HG03175 (cell line): ENCODE measurements at regions not wholly inside any gene's neighbourhood (a gene's known extent, or its start where the extent isn't known, plus 50 kb on each side); places are given as distances from the start of the nearest gene placed in this dataset.
"Not testable (repeated sequence)": the region's sequence is repeated elsewhere in the genome, so short reads cannot be mapped to it uniquely, and the experiment has no call there.

Source experiments
- ATAC-seq: cut with Tn5 transposase; IDR thresholded peaks from one replicate; pipeline ENCODE4 v1.9.1; 2021; ENCODE audit warnings: mild to moderate bottlenecking, moderate library complexity; ENCODE audit not compliant: unreplicated experiment

DNA sequence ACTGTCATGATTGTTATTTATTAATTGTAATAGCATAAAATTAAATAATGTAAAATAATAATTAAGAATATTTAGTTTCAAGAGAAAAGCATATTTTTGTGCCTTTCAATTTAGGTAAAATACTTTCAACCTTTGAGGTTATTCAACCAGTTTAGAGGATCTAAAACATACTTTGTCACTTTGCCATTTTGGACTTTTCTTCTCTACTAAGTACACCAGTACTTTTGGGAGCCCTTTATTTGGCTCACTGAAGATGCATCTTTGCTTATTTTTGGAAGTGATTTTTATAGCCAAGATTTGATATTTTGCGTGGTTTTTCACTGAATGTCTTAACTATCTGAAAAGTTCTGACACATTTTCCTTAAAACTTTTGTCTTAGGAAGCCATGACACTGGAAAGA, 860.5 kb downstream of the SORCS1 start:
- no peak for ATAC-seq

DNA sequence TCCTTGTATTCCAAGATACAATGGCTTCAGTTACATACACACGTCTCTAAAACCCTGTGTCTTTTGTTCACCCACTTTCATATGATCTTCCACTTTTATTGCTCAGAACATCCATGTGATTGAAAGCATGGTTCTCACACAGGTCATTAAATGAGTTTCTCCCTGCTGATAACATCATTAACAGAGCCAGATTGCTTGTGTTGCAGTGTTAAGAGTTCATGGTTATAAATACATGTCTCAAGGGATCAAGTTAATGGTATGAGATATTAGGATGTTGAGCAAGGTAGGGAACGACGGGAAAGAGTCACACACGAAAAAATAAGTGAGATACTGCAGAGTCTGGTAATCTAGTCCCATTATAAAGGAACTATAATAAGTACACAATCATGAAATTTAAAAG, 861.5 kb downstream of the SORCS1 start:
- no peak for ATAC-seq

DNA sequence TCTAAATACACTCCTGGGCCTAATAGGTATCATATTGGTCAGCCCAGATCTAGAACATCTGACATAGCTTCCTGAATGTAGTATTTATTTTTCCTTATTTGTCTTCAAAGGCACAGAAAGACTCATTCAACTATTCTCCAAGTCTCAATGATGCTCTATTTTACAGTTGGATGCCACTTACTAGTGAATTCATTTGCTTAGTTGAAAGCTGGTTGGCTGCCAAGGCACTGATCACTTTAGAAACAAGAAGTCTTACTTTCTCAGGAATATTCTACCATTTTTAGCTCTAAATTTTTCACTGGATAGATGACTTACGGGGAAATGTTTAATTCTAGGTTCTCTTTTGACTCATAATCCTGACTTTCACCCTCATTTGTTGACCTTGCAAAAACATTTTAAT, 863.4 kb downstream of the SORCS1 start:
- no peak for ATAC-seq

DNA sequence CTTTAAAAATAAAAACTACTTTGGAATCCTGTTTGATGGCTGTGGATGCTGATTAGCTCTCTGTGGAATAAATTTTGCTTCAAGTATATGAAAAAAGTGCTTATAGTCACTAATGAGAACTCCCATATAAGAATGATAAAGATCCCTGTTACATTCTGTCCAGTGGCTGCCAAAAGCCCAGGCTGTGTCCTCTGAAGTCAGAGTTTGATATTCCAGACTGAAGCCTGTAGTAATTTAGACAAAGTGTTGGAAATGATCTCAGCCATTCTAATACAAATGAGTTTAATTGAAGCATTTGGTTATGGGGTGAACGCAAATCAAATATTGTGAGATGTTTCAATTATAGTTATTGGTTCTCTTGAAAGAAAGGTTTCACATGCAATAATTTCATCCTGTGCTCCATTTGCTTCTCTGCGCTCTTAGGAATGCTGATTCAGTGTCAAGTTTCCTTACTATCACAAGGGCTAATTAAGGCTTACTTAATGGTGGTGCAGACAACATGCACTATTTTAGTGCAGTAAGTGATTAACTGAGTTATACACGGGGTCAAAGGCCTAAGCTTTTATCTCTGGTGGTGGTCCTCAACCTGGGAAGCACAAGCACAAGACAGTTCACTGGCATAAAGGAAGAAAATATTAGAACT, 867.6 kb downstream of the SORCS1 start:
- ATAC-seq: no peak

GRCh38 chr10:106284802-106285587, 879.5 kb downstream of the SORCS1 start:
- no peak for ATAC-seq

- no peak for ATAC-seq
Observed at GRCh38 chr10:106280896-106281460, 883.5 kb downstream of the SORCS1 start.

GRCh38 chr10:106278383-106278782, 886.1 kb downstream of the SORCS1 start:
- ATAC-seq: no peak

DNA sequence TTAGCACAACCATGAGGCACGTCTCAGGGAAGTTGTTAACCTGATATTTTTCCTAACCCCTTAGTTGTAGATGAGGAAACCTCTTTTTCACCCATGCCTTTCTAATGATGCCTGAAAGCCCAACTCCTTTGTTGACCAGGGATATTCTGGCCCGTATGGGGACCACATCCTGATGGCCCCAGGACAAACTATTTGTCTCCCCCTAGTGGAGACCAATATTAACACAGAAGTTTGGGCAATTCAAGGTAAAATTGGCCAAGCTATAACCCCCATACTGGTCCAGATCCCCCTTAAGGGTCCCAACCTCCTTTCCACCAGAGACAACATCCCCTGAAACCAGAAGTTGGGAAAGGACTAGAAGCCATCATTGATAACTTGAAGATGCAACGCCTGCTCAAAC, 893.3 kb downstream of the SORCS1 start:
- no peak for ATAC-seq

DNA sequence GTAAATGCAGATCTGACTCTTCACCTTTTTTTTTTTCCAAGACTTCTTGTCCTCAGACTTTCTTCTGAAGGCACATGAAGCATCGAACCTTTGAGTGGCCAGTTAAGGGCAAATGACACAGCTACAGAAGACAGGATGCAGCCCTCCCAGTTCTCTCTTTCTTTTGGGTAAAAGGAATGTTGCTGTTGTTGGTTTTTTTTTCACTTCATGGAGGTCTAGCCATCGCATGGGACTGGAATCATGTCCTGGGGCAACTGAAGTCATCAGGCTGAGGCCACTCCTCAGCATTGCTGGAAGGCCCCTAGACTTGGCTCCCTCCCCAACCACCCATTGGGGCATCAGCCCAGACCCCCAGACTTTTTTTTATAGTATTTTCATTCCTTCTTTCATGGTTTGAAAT, 896.5 kb downstream of the SORCS1 start:
- ATAC-seq: no peak

- ATAC-seq: no peak
Observed at GRCh38 chr10:106267591-106267990, 896.9 kb downstream of the SORCS1 start.

DNA sequence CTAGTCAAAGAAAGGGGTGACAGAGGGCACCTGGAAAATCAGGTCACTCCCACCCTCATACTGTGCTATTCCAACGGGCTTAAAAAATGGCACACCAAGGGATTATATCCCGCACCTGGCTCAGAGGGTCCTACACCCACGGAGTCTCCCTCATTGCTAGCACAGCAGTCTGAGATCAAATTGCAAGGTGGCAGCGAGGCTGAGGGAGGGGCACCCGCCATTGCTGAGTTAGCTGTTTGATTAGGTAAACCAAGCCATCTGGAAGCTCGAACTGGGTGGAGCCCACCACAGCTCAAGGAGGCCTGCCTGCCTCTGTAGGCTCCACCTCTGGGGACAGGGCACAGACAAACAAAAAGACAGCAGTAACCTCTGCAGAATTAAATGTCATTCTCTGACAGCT, 907.1 kb downstream of the SORCS1 start:
- not testable (repeated sequence) for ATAC-seq

GRCh38 chr10:106255111-106255678, 909.3 kb downstream of the SORCS1 start:
- ATAC-seq: no peak

- no peak for ATAC-seq
Observed at GRCh38 chr10:106254071-106254470, 910.4 kb downstream of the SORCS1 start.

GRCh38 chr10:106252541-106252940, 912.0 kb downstream of the SORCS1 start:
- ATAC-seq: no peak

DNA sequence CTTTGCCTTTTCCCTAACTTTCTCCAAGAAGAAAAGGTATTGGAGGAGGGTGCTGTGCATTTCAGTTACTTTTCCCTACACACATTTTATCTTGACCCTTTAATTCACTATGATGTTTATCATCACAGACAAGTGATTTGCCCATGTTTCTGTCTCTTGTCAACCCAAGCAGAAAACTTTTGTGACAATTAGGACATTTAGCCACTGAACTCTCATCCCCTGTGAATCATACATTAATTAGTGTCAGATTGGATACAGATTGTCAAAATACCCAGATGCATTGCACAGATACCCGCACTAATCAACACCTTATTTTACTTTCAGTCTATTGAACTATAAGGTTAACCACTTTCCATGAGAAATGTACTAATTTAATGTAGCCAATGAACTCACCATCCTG, 912.9 kb downstream of the SORCS1 start:
- ATAC-seq: no peak

- no peak for ATAC-seq
Observed at GRCh38 chr10:106242301-106242700, 922.2 kb downstream of the SORCS1 start.

DNA sequence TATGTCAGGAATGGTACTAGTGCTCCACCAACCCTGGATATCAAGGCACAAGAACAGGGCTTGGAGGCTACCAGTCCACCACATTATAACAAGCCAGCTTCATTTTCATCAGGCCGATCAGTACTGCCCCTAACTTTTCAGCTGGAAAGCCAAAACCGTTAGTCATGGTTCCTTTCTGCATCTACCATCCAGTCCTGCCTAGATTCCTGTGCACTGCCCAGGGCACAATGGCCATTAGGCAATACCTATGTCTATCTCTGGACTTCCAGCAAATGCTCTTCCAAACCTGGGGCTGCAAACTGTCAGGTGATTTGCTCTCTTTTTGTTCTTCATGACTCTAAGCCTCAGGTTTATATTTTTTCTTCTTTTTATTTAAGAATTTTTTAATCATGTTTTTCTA, 937.7 kb downstream of the SORCS1 start:
- ATAC-seq: no peak

DNA sequence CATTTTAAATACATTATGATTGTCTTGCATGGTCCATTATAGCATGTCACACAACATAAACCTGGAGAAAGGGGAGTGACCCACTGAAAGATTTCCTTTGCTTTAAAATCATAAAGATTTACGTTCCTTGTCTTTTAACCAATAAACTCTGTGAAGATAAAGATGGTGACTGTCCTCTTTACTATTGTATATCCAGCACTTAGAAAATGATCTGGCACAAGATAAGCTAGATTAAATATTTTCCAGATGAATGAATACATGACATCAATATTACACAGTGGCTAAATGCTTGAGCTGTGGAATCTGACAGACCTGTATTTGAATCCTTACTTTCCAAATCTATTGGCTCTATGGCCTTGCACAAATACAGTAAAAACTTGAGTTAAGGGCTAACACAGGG, 938.4 kb downstream of the SORCS1 start:
- ATAC-seq: no peak

DNA sequence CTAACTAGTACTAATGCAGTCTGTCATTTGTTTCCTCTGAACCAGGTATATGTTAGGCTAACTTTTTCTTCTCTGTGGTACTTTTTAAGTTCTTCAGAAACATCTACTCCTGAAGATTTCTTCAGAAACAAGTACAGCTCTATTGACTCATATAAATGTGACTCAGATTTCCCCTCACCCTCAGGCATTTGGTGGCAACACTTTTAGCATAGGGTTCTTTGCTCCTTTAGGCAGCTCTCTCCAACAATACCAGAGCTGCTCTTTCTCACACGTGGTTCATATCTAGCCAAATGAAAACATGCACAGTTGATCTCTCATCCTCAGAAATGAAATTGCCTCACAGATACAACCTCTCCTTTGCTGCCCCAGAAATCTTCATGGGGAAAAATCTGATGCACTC, 939.8 kb downstream of the SORCS1 start:
- ATAC-seq: no peak

GRCh38 chr10:106217627-106218026, 946.9 kb downstream of the SORCS1 start:
- no peak for ATAC-seq

- ATAC-seq: no peak
Observed at GRCh38 chr10:106216085-106216484, 948.4 kb downstream of the SORCS1 start.

GRCh38 chr10:106214243-106214642, 950.3 kb downstream of the SORCS1 start:
- ATAC-seq: no peak
